B cell (primary cell): ENCODE measurements at regions not wholly inside any gene's neighbourhood (a gene's known extent, or its start where the extent isn't known, plus 50 kb on each side); places are given as distances from the start of the nearest gene placed in this dataset.

Source experiments
- ATAC-seq: fragments of 200-7000 bp; cut with Tn5 transposase; one replicate; pipeline ENCODE4 v1.10.0; 2021; ENCODE audit warnings: low read depth, mild to moderate bottlenecking, moderate number of reproducible peaks, moderate library complexity
- CTCF ChIA-PET: fragments of 350-600 bp; sonication (Branson Sonifier 250); formaldehyde crosslinking; loops from one replicate; lab custom pipeline; 2021; ENCODE audit warnings: antibody characterized with exemption, inconsistent platforms; lab: Charles Lee
- POLR2A ChIA-PET: fragments of 350-600 bp; sonication (Branson Sonifier 250); formaldehyde crosslinking; loops from one replicate; lab custom pipeline; 2021; ENCODE audit warnings: antibody characterized with exemption; lab: Charles Lee
- DNase-seq: peaks from one replicate; pipeline ENCODE4 v3.0.0; 2013
- H2AFZ ChIP-seq: 2 replicates; pipeline ENCODE4 v1.6.1; 2012; ENCODE audit warnings: mild to moderate bottlenecking, low read depth, low read length; ENCODE audit not compliant: insufficient read depth, poor library complexity, severe bottlenecking
- H3K27ac ChIP-seq, 2 donors: 1 replicate in 1 of 2; 2 replicates in 1 of 2; pipeline ENCODE4 v1.5.1; 2012 to 2013; ENCODE audit warnings: low read length in 2 of 2, mild to moderate bottlenecking in 2 of 2, moderate library complexity in 1 of 2
- H3K27me3 ChIP-seq, 4 experiments: fragments of 200-600 bp in 1 of 4; sonication (generic) in 1 of 4; replicated peaks in 1 of 4; 1 replicate in 2 of 4; 2 replicates in 2 of 4; pipeline versions ENCODE4 v1.6.1 to v1.7.0; 2013 to 2016; ENCODE audit warnings: low read length in 3 of 4, mild to moderate bottlenecking in 2 of 4, mixed read lengths in 1 of 4, moderate library complexity in 1 of 4; ENCODE audit not compliant: insufficient read depth in 4 of 4, control insufficient read depth in 3 of 4; ENCODE audit errors: control extremely low read depth in 1 of 4
- H3K36me3 ChIP-seq, 2 experiments: replicated peaks in 1 of 2; 1 replicate in 1 of 2; 2 replicates in 1 of 2; pipeline versions ENCODE4 v1.6.1 to v1.7.1; 2013; ENCODE audit warnings: low read length in 1 of 2; ENCODE audit not compliant: insufficient read depth in 2 of 2, control insufficient read depth in 1 of 2; ENCODE audit errors: control extremely low read depth in 1 of 2, extremely low read depth in 1 of 2
- H3K4me1 ChIP-seq, 2 donors: fragments of 200-600 bp in 1 of 2; sonication (generic) in 1 of 2; 1 replicate in 1 of 2; 2 replicates in 1 of 2; pipeline versions ENCODE4 v1.5.1 to v1.6.1; 2013 to 2017; ENCODE audit warnings: low read length in 2 of 2; ENCODE audit not compliant: control insufficient read depth in 2 of 2, insufficient read depth in 2 of 2
- H3K4me2 ChIP-seq: replicated peaks from 2 replicates; pipeline ENCODE3; 2012; ENCODE audit warnings: mild to moderate bottlenecking, low read depth, low read length; ENCODE audit not compliant: poor library complexity, severe bottlenecking
- H3K4me3 ChIP-seq, 5 experiments: fragments of 200-600 bp in 1 of 5; sonication (generic) in 1 of 5; 1 replicate in 3 of 5; 2 replicates in 2 of 5; pipeline versions ENCODE4 v1.5.1 to v1.7.0; 2011 to 2016; ENCODE audit warnings: low read length in 4 of 5, mild to moderate bottlenecking in 4 of 5, low read depth in 2 of 5, control low read depth in 1 of 5, moderate library complexity in 1 of 5; ENCODE audit not compliant: insufficient read depth in 1 of 5; ENCODE audit errors: control extremely low read depth in 1 of 5, extremely low read depth in 1 of 5
- H3K79me2 ChIP-seq: fragments of 200-600 bp; sonication (generic); one replicate; pipeline ENCODE4 v1.6.0; 2016; ENCODE audit warnings: low read length; ENCODE audit not compliant: control insufficient read depth, insufficient read depth
- H3K9ac ChIP-seq: fragments of 200-600 bp; sonication (generic); 2 replicates; pipeline ENCODE4 v1.6.1; 2017; ENCODE audit warnings: mild to moderate bottlenecking, low read length, moderate library complexity
- H3K9me3 ChIP-seq, 3 donors: one replicate each; pipeline versions ENCODE4 v1.6.1 to v1.7.1; 2013; ENCODE audit warnings: low read length in 2 of 3; ENCODE audit not compliant: control insufficient read depth in 2 of 3, insufficient read depth in 1 of 3; ENCODE audit errors: control extremely low read depth in 1 of 3
- H4K20me1 ChIP-seq: 2 replicates; pipeline ENCODE4 v1.6.0; 2012; ENCODE audit warnings: mild to moderate bottlenecking, low read length; ENCODE audit not compliant: insufficient read depth, control insufficient read depth, poor library complexity, severe bottlenecking
- H3K27ac Mint-ChIP-seq: one replicate; pipeline ENCODE4 v1.8.0; 2021; ENCODE audit warnings: mixed read lengths
- H3K27me3 Mint-ChIP-seq: one replicate; pipeline ENCODE4 v1.8.0; 2021; ENCODE audit warnings: mixed read lengths
- H3K4me1 Mint-ChIP-seq: one replicate; pipeline ENCODE4 v1.8.0; 2021; ENCODE audit warnings: mixed read lengths
- H3K4me3 Mint-ChIP-seq: one replicate; pipeline ENCODE4 v1.8.0; 2021; ENCODE audit warnings: mixed read lengths
- H3K9me3 Mint-ChIP-seq: one replicate; pipeline ENCODE4 v1.8.0; 2022; ENCODE audit warnings: mixed read lengths; ENCODE audit not compliant: insufficient read depth
- EZH2 ChIP-seq: IDR thresholded peaks from 2 replicates; pipeline ENCODE4 v1.6.1; 2012; ENCODE audit warnings: borderline replicate concordance, low read depth, mild to moderate bottlenecking, moderate library complexity, low read length; ENCODE audit not compliant: insufficient read depth, poor library complexity, severe bottlenecking
- WGBS: methylation state at CpG from one replicate; pipeline ENCODE4 v1.1.5; 2013; ENCODE audit warnings: missing lambda C conversion rate; ENCODE audit not compliant: insufficient coverage; 5-methylcytosine and 5-hydroxymethylcytosine counted together
- intact Hi-C: fragments of 100-400 bp; cut with micrococcal nuclease; formaldehyde crosslinking; loops from one replicate; pipeline ENCODE4 v1.10.0; 2022
- TF ChIP-seq, protein P1 (sequence below): fragments of 200-600 bp; IDR thresholded peaks from one replicate; pipeline ENCODE4 v1.8.0; 2022; ENCODE audit warnings: antibody characterized with exemption, mild to moderate bottlenecking

- H4K20me1 ChIP-seq: no peaks in the 10 kb centered on the region
- ChIA-PET CTCF (no interaction called here), POLR2A (no interaction called here)
- ATAC-seq: no peak
- H3K9me3 Mint-ChIP-seq: peaks cover 7% of the 10 kb centered on the region
- H3K9me3 ChIP-seq: peaks cover 0 to 4% (median 0%) of the 10 kb centered on the region in 3 donors
- no peaks in the 10 kb centered on the region for H3K27me3 Mint-ChIP-seq
- no peaks in the 10 kb centered on the region for H3K4me1 Mint-ChIP-seq
- no peak for TF ChIP-seq EZH2
- TF ChIP-seq, protein P1, sequence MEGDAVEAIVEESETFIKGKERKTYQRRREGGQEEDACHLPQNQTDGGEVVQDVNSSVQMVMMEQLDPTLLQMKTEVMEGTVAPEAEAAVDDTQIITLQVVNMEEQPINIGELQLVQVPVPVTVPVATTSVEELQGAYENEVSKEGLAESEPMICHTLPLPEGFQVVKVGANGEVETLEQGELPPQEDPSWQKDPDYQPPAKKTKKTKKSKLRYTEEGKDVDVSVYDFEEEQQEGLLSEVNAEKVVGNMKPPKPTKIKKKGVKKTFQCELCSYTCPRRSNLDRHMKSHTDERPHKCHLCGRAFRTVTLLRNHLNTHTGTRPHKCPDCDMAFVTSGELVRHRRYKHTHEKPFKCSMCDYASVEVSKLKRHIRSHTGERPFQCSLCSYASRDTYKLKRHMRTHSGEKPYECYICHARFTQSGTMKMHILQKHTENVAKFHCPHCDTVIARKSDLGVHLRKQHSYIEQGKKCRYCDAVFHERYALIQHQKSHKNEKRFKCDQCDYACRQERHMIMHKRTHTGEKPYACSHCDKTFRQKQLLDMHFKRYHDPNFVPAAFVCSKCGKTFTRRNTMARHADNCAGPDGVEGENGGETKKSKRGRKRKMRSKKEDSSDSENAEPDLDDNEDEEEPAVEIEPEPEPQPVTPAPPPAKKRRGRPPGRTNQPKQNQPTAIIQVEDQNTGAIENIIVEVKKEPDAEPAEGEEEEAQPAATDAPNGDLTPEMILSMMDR: no peak
- H3K4me2 ChIP-seq: no peak overlapping the region
- no peak overlapping the region for H3K4me3 ChIP-seq
- H2AFZ ChIP-seq: no peak overlapping the region
- no peak for DNase-seq
- H3K27me3 ChIP-seq: no peaks in the 10 kb centered on the region
- intact Hi-C loops: no loop called here
- H3K79me2 ChIP-seq: no peaks in the 10 kb centered on the region
- no peak overlapping the region for H3K4me3 Mint-ChIP-seq
- H3K9ac ChIP-seq: no peak overlapping the region
- no CpG with 5 or more reads among the region's 3 CpGs for WGBS
- no peak overlapping the region for H3K27ac ChIP-seq
- H3K4me1 ChIP-seq: no peaks in the 10 kb centered on the region
- H3K27ac Mint-ChIP-seq: no peak overlapping the region
- H3K36me3 ChIP-seq: no peaks in the 10 kb centered on the region
Observed at GRCh38 chr3:157807280-157807679, 298.9 kb downstream of the SHOX2 start.

DNA sequence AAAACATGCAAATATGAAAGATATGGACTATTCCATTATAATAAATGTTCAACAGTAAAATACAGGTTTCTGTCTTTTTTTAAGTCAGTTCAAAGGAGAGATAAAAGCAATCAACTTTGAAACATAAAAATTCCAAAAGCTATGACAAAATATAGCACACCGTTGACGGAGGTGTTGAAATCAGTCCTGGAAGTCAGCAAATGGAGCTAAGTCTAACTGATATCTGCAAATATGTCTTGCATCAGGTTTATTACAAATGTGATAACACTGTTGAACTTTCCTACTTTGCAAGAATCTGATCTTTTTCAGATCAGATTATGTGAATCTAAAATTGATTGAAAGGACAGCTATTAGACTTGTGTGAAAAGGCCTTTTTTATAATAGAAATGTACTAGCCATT is 300.7 kb downstream of the SHOX2 start:
- Mint-ChIP-seq H3K27ac (no peak overlapping the region), H3K9me3 (peaks cover 8% of the 10 kb centered on the region), H3K4me1 (no peaks in the 10 kb centered on the region), H3K27me3 (no peaks in the 10 kb centered on the region), H3K4me3 (no peak overlapping the region)
- no peak overlapping the region for H3K27ac ChIP-seq
- H2AFZ ChIP-seq: no peak overlapping the region
- no peak for TF ChIP-seq EZH2
- TF ChIP-seq, protein P1: no peak
- no peak overlapping the region for H3K4me2 ChIP-seq
- intact Hi-C loops: no loop called here
- peaks cover 0 to 4% (median 0%) of the 10 kb centered on the region in 3 donors for H3K9me3 ChIP-seq
- WGBS: no CpG with 5 or more reads among the region's 2 CpGs
- H3K79me2 ChIP-seq: no peaks in the 10 kb centered on the region
- ATAC-seq (no peak), DNase-seq (no peak)
- ChIA-PET CTCF (no interaction called here), POLR2A (no interaction called here)
- H4K20me1 ChIP-seq: no peaks in the 10 kb centered on the region
- no peak overlapping the region for H3K4me3 ChIP-seq
- H3K4me1 ChIP-seq: no peaks in the 10 kb centered on the region
- H3K36me3 ChIP-seq: no peaks in the 10 kb centered on the region
- H3K9ac ChIP-seq: no peak overlapping the region
- no peaks in the 10 kb centered on the region for H3K27me3 ChIP-seq
